Retinal pigment epithelial cell (primary cell): ENCODE measurements at regions not wholly inside any gene's neighbourhood (a gene's known extent, or its start where the extent isn't known, plus 50 kb on each side); places are given as distances from the start of the nearest gene placed in this dataset.

Source experiments
- DNase-seq: peaks from one replicate; pipeline ENCODE4 v3.0.0-alpha.2; 2010; ENCODE audit warnings: low read depth
- H3K4me3 ChIP-seq: 2 replicates; pipeline ENCODE4 v1.5.1; 2011; ENCODE audit warnings: mild to moderate bottlenecking, low read length, control low read depth, moderate library complexity
- TF ChIP-seq, protein P1 (sequence below): conservative IDR thresholded peaks from 2 replicates; pipeline ENCODE4 v1.5.1; 2011; ENCODE audit warnings: low read depth, low read length, control low read depth, inconsistent platforms

DNA sequence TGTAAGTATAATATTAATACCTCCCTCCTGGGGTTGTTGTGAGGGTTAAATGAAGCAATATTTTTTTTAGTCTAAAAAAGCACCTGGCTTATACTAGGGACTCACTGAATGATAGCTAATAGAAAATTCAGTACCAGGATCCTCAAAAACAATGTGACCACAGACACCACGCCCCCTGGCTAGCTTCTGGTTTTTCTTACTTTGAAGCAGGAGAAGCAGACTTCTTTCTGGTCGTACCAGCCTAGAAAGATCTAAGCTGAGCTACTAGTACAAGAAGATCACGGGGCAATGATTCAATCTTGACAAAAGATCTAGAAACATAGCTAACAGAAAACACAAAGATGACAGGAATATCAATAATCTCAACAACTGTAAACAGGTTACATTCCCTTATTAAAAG, 218.5 kb upstream of the SLC30A5 start:
- TF ChIP-seq, protein P1, sequence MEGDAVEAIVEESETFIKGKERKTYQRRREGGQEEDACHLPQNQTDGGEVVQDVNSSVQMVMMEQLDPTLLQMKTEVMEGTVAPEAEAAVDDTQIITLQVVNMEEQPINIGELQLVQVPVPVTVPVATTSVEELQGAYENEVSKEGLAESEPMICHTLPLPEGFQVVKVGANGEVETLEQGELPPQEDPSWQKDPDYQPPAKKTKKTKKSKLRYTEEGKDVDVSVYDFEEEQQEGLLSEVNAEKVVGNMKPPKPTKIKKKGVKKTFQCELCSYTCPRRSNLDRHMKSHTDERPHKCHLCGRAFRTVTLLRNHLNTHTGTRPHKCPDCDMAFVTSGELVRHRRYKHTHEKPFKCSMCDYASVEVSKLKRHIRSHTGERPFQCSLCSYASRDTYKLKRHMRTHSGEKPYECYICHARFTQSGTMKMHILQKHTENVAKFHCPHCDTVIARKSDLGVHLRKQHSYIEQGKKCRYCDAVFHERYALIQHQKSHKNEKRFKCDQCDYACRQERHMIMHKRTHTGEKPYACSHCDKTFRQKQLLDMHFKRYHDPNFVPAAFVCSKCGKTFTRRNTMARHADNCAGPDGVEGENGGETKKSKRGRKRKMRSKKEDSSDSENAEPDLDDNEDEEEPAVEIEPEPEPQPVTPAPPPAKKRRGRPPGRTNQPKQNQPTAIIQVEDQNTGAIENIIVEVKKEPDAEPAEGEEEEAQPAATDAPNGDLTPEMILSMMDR, result no peak
- DNase-seq, result no peak
- H3K4me3 ChIP-seq, result no peak overlapping the region

DNA sequence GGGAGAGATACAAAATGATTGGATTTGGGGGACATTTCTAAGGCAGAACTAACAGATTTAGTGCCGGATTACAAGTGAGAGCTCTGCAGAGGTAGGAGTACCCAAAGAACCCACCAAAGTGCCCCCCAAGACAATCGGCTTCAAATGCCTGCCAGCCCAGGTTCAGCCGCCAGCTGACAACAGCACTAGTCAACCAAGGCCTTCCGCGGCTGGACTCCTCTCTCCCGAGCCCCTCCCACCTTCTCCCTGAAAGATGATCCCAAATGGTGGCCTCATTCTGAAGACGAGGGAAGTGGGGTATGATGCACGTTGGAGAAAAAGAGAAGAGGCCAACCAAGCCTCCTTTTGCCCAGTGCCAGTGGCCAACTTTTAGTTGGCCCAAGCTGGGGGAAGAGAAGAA, 210.4 kb upstream of the SLC30A5 start:
- TF ChIP-seq, protein P1, result no peak
- DNase-seq, result no peak
- H3K4me3 ChIP-seq, result no peak overlapping the region

DNA sequence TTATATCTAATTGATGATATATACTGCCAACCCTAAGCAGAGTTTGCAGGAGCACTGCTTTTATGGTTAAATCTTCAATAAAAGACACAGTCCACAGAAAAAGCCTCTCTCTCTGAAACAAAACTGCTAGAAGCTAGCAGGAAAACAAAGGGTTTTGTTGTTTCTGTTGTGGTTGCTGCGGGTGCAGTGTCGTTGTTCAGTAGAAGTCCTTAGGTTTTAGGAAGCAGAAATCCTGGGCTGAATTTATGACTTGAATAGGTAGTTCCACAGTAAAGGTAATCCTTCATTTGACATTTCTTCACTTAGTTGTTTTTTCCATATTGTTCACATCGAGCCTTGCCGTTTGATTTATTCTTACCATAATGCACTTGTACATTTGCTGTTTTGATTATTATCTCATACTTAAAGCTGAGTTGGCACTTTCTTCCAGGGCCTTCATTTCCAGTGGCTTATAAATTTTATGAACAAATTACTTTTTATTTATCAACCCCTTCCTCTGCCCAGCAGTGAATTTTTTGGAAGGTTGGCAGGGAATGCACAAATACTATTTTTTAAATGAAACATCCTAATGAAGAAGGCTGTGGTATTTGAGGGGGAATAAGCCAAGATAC, 209.6 kb upstream of the SLC30A5 start:
- no peak for DNase-seq
- TF ChIP-seq, protein P1, result no peak
- H3K4me3 ChIP-seq, result no peak overlapping the region

DNA sequence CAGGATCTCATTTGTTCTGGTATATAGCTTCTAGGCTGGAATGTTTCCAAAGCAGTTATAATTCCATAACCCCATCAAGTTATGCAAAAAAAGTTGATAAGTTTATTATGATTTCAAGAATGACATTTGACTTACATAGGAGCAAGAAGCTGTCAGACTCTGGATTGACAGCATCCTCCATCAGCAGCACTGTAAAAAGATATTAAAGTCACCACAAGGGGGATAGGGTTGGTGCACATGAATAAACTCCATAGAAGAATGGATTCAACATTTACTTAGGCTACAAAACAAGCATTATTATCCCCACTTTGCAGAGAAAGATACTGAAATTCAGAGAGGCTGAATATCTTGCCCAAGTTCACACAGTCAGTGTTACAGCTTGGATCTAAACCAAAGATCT, 208.9 kb upstream of the SLC30A5 start:
- TF ChIP-seq, protein P1, result peak; percentile 49
- DNase-seq, result no peak
- H3K4me3 ChIP-seq, result no peak overlapping the region

DNA sequence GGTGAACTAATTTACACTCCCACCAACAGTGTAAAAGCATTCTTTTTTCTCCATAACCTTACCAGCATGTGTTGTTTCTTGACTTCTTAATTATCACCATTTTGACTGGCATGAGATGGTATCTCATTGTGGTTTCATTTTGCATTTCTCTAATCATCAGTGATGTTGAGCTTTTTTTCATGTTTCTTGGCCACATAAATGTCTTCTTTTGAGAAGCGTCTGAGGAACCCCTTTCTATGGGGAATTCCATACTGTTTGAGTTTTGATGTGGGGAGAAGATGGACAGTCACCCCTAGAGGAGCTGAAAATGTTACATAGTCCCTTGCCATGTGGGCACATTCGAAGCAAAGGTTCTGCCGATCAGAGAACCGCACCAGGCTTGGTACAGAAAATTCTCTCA, 207.0 kb upstream of the SLC30A5 start:
- no peak overlapping the region for H3K4me3 ChIP-seq
- DNase-seq, result no peak
- TF ChIP-seq, protein P1, result no peak

DNA sequence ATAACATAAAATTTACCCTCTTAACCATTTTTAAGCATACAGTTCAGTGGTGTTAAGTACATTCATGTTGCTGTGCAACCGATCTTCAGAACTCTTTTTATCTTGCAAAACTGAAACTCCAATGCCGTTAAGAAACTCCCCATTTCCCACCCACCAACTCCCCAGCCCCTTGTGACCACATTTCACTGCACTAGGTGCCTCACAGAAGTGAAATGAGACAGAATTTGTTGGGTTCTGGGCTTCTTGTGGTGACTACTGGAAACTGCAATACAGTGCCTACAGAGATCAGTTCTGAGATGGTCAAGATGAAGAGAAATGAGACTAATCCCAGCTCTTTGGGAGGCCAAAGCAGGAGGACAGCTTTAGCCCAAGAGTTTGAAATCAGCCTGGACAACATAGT, 202.1 kb upstream of the SLC30A5 start:
- H3K4me3 ChIP-seq, result no peak overlapping the region
- TF ChIP-seq, protein P1, result no peak
- no peak for DNase-seq

DNA sequence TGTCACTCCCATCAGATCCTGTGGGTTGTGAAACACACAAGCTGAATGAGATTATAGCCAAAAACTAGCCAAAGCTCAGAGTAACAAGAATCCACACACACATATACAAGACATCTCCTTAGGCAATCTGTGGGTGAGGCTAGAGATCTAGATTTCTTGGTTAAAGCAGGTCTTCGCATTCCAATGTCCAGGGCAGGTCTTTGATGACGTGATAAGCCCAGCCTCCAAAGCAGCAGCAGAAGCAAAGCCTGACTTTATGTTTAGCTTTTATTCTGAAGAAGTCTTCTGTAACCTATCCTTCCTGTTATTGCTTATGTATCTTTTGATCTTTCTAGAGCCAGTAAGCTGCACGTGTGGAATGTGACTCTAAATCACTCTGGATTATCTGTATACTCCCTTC, 199.1 kb upstream of the SLC30A5 start:
- H3K4me3 ChIP-seq, result no peak overlapping the region
- DNase-seq, result no peak
- TF ChIP-seq, protein P1, result peak; percentile 1
